RWPE2 (cell line): ENCODE measurements at regions not wholly inside any gene's neighbourhood (a gene's known extent, or its start where the extent isn't known, plus 50 kb on each side); places are given as distances from the start of the nearest gene placed in this dataset.

Source experiments
- ATAC-seq: fragments of 200-7000 bp; cut with Tn5 transposase; 3 replicates; pipeline ENCODE4 v1.9.1; 2021; ENCODE audit warnings: low read depth
- DNase-seq: peaks from one replicate; pipeline ENCODE4 v3.0.0-alpha.2; 2020; ENCODE audit warnings: low spot score
- H3K27ac ChIP-seq: fragments of 450-650 bp; 2 replicates; pipeline ENCODE4 v1.5.1; 2017; ENCODE audit warnings: mild to moderate bottlenecking; ENCODE audit not compliant: poor library complexity, severe bottlenecking
- H3K27me3 ChIP-seq: fragments of 250-450 bp; sonication (Bioruptor Pico); 2 replicates; pipeline ENCODE4 v1.5.1; 2021; ENCODE audit warnings: mild to moderate bottlenecking, moderate library complexity; ENCODE audit not compliant: insufficient read depth, poor library complexity, severe bottlenecking
- H3K36me3 ChIP-seq: fragments of 250-450 bp; sonication (Bioruptor Pico); 2 replicates; pipeline ENCODE4 v1.5.1; 2020; ENCODE audit warnings: low read depth, mild to moderate bottlenecking, moderate library complexity
- H3K4me1 ChIP-seq: fragments of 250-450 bp; sonication (Bioruptor Pico); 2 replicates; pipeline ENCODE4 v1.5.1; 2021; ENCODE audit warnings: mild to moderate bottlenecking, moderate library complexity; ENCODE audit not compliant: insufficient read depth, poor library complexity, severe bottlenecking
- H3K4me3 ChIP-seq: fragments of 250-450 bp; sonication (Bioruptor Pico); 2 replicates; pipeline ENCODE4 v1.5.1; 2021; ENCODE audit warnings: mild to moderate bottlenecking, moderate library complexity; ENCODE audit not compliant: severe bottlenecking
- H3K9me3 ChIP-seq: fragments of 250-450 bp; sonication (Bioruptor Pico); 2 replicates; pipeline ENCODE4 v1.5.1; 2021; ENCODE audit warnings: mild to moderate bottlenecking, moderate library complexity; ENCODE audit not compliant: severe bottlenecking
- TF ChIP-seq, protein P1 (sequence below): fragments of 450-650 bp; IDR thresholded peaks from one replicate; pipeline ENCODE4 v1.5.1; 2017; ENCODE audit warnings: mild to moderate bottlenecking, moderate library complexity; ENCODE audit not compliant: poor library complexity, severe bottlenecking

DNA sequence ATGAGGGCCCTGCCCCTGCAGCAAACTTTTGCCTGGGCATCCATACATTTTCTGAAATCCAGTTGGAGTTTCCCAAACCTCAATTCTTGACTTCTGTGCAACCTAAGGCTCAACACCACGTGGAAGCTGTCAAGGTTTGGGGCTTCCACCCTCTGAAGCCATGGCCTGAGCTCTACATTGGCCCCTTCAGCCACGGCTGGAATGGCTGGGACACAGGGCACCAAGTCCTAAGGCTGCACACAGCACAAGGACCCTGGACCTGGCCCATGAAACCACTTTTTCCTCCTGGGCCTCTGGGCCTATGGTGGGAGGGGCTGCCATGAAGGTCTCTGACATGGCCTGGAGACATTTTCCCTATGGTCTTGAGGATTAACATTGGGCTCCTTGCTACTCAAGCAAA, 266.3 kb downstream of the LRIG3 start:
- H3K4me1 ChIP-seq = no peaks in the 10 kb centered on the region
- ATAC-seq (no peak), DNase-seq (no peak)
- no peaks in the 10 kb centered on the region for H3K36me3 ChIP-seq
- no peaks in the 10 kb centered on the region for H3K9me3 ChIP-seq
- no peak overlapping the region for H3K4me3 ChIP-seq
- TF ChIP-seq, protein P1, sequence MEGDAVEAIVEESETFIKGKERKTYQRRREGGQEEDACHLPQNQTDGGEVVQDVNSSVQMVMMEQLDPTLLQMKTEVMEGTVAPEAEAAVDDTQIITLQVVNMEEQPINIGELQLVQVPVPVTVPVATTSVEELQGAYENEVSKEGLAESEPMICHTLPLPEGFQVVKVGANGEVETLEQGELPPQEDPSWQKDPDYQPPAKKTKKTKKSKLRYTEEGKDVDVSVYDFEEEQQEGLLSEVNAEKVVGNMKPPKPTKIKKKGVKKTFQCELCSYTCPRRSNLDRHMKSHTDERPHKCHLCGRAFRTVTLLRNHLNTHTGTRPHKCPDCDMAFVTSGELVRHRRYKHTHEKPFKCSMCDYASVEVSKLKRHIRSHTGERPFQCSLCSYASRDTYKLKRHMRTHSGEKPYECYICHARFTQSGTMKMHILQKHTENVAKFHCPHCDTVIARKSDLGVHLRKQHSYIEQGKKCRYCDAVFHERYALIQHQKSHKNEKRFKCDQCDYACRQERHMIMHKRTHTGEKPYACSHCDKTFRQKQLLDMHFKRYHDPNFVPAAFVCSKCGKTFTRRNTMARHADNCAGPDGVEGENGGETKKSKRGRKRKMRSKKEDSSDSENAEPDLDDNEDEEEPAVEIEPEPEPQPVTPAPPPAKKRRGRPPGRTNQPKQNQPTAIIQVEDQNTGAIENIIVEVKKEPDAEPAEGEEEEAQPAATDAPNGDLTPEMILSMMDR = no peak
- no peak overlapping the region for H3K27ac ChIP-seq
- no peaks in the 10 kb centered on the region for H3K27me3 ChIP-seq

DNA sequence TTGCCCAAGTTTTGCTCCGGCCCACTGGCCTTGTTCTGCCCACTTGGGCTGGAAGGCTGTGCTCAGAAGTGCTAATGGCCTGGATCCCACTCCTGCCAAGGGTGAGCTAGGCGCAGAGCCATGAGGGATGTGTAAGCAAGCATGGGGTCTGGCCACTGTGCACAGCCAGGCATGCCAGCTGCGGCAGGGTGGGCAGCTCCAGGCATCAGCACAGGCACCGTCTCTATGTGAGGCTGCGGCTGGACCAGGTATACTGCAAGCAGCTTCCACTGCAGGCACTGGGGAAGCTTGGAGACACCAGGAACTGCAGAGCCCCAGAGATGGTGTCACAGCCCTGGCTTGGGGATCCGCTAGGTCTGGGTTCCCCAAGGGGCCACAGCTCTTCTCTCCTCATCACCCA, 264.9 kb downstream of the LRIG3 start:
- H3K27me3 ChIP-seq = no peaks in the 10 kb centered on the region
- H3K27ac ChIP-seq = no peak overlapping the region
- no peak for ATAC-seq
- H3K36me3 ChIP-seq = no peaks in the 10 kb centered on the region
- no peaks in the 10 kb centered on the region for H3K4me1 ChIP-seq
- H3K9me3 ChIP-seq = no peaks in the 10 kb centered on the region
- TF ChIP-seq, protein P1 = no peak
- DNase-seq = no peak
- no peak overlapping the region for H3K4me3 ChIP-seq

DNA sequence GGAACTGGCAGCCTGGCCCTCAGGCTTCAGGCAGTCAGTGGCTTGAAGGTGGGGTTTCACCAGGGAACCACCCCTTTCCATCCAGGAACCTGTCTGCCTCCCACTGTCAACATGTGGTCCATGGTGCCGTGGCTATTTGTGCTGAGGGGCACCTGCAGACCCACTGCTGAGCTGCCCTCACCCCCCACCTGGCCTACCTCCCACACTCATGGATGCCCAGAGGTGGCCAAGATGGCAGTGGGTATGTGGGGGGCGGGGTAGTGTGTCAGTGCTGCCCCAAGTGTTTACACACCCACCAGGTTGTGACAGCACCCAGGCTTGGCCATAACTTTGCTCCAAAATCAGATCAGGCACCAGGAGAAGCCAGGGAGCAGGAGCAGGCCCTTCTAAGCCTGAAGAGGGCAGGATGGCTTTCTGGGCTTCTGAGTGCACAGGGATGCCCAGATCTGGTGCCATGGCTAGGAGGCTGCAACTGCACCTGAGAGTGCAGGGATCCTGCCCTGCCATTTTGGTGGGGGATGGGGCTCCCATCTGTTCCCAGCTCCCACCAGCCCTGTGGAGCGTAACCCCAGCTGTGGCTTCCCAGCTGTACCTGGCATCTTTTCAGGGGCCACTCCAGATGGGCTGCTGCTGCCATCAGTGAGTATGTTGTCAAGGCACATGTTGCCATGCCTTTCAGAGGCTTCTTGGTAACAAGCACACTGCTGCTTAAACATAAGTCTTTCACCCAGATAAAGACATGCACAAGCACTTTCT, 263.9 kb downstream of the LRIG3 start:
- DNase-seq (no peak), ATAC-seq (no peak)
- H3K36me3 ChIP-seq = no peaks in the 10 kb centered on the region
- no peaks in the 10 kb centered on the region for H3K9me3 ChIP-seq
- H3K27me3 ChIP-seq = no peaks in the 10 kb centered on the region
- H3K4me1 ChIP-seq = no peaks in the 10 kb centered on the region
- H3K4me3 ChIP-seq = no peak overlapping the region
- H3K27ac ChIP-seq = no peak overlapping the region
- TF ChIP-seq, protein P1 = no peak

DNA sequence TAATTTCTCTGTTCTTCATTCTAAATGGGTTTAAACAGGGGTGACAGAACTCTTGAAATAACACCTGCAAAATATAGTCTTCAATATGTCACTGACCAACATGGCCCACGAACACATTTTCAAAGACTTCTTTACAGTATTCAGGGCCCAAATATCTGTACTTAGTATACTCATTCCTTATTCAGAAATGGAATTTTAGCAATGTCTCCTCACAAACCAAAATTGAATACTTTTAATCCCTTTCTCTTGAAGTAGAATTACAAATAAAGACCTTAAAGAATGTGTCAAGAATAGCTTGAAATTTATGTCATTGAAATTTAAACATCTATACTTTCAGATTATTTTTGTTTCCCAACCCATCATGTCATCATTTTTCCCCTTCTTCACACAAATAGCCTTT, 263.1 kb downstream of the LRIG3 start:
- DNase-seq (no peak), ATAC-seq (no peak)
- Histone ChIP-seq H3K4me1 (no peaks in the 10 kb centered on the region), H3K9me3 (no peaks in the 10 kb centered on the region), H3K27me3 (no peaks in the 10 kb centered on the region), H3K4me3 (no peak overlapping the region), H3K27ac (no peak overlapping the region), H3K36me3 (no peaks in the 10 kb centered on the region)
- TF ChIP-seq, protein P1 = no peak

DNA sequence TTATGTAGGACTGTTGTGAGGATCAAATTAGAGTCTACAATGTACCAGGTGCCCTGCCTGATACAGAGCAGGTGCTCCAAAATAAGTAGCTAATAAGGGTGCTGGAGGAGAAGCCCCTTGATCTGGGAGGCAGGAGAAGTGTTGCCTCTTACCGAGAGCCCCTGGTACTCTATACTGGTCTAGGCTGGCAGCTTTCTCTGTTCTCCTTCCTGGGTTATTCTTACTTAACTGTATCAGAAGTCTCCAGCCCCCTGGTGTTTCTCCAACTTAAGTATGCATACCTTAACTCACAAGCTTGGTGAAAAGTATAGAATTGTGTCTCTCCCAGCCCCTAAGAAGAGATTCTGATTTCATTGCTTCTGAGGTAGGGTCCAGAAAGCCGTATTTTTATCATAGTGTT, 254.9 kb downstream of the LRIG3 start:
- no peaks in the 10 kb centered on the region for H3K4me1 ChIP-seq
- no peaks in the 10 kb centered on the region for H3K27me3 ChIP-seq
- TF ChIP-seq, protein P1 = no peak
- DNase-seq = no peak
- no peak overlapping the region for H3K27ac ChIP-seq
- H3K36me3 ChIP-seq = no peaks in the 10 kb centered on the region
- H3K4me3 ChIP-seq = no peak overlapping the region
- no peak for ATAC-seq
- no peaks in the 10 kb centered on the region for H3K9me3 ChIP-seq
